Fibroblast of lung (primary cell): ENCODE measurements at regions not wholly inside any gene's neighbourhood (a gene's known extent, or its start where the extent isn't known, plus 50 kb on each side); places are given as distances from the start of the nearest gene placed in this dataset.

Experiments used
- DNase-seq, 2 donors: peaks; one replicate each; pipeline versions ENCODE4 v3.0.0 to v3.0.0-alpha.2; 2010; ENCODE audit warnings: low read depth in 2 of 2
- H2AFZ ChIP-seq: 2 replicates; pipeline ENCODE4 v1.5.1; 2012; ENCODE audit warnings: low read length, control low read depth, inconsistent platforms
- H3K27ac ChIP-seq: 2 replicates; pipeline ENCODE4 v1.5.1; 2011; ENCODE audit warnings: low read length, control low read depth; ENCODE audit not compliant: insufficient read depth
- H3K27me3 ChIP-seq: 2 replicates; pipeline ENCODE4 v1.5.1; 2011; ENCODE audit warnings: mild to moderate bottlenecking, low read length; ENCODE audit not compliant: control insufficient read depth, insufficient read depth
- H3K36me3 ChIP-seq: 2 replicates; pipeline ENCODE4 v1.5.1; 2011; ENCODE audit warnings: low read length; ENCODE audit not compliant: control insufficient read depth, insufficient read depth
- H3K4me1 ChIP-seq: 2 replicates; pipeline ENCODE4 v1.5.1; 2011; ENCODE audit warnings: low read length; ENCODE audit not compliant: control insufficient read depth, insufficient read depth; ENCODE audit errors: extremely low read depth
- H3K4me2 ChIP-seq: 2 replicates; pipeline ENCODE4 v1.5.1; 2011; ENCODE audit warnings: low read length, control low read depth; ENCODE audit not compliant: insufficient read depth; ENCODE audit errors: extremely low read depth
- H3K4me3 ChIP-seq, 4 experiments: fragments of 200-600 bp in 1 of 4; sonication (generic) in 1 of 4; replicated peaks in 1 of 4; 2 replicates each; pipeline ENCODE4 v1.5.1; 2011 to 2016; ENCODE audit warnings: low read length in 4 of 4, low read depth in 3 of 4, mild to moderate bottlenecking in 3 of 4, control low read depth in 2 of 4, inconsistent platforms in 1 of 4, mixed read lengths in 1 of 4; ENCODE audit not compliant: insufficient read depth in 1 of 4; ENCODE audit errors: control extremely low read depth in 1 of 4
- H3K79me2 ChIP-seq: 2 replicates; pipeline ENCODE4 v1.5.1; 2012; ENCODE audit warnings: mild to moderate bottlenecking, low read length, inconsistent platforms; ENCODE audit not compliant: control insufficient read depth, insufficient read depth
- H3K9ac ChIP-seq: 2 replicates; pipeline ENCODE4 v1.5.1; 2011; ENCODE audit warnings: mild to moderate bottlenecking, low read length, control low read depth; ENCODE audit not compliant: insufficient read depth
- H3K9me3 ChIP-seq: 2 replicates; pipeline ENCODE4 v1.5.1; 2012; ENCODE audit warnings: low read depth, low read length; ENCODE audit not compliant: control insufficient read depth, insufficient read depth
- H4K20me1 ChIP-seq: 2 replicates; pipeline ENCODE4 v1.5.1; 2011; ENCODE audit warnings: low read length; ENCODE audit not compliant: control insufficient read depth, insufficient read depth; ENCODE audit errors: extremely low read depth
- EZH2 ChIP-seq: IDR thresholded peaks from 2 replicates; pipeline ENCODE4 v1.5.1; 2012; ENCODE audit warnings: low read length, control low read depth, mild to moderate bottlenecking; ENCODE audit errors: missing control alignments
- TF ChIP-seq, protein P1 (sequence below), 2 donors: IDR thresholded peaks in 1 of 2; conservative IDR thresholded peaks in 1 of 2; 1 replicate in 1 of 2; 2 replicates in 1 of 2; pipeline ENCODE4 v1.5.1; 2011 to 2012; ENCODE audit warnings: low read length in 2 of 2, control low read depth in 1 of 2, inconsistent platforms in 1 of 2, low read depth in 1 of 2, mild to moderate bottlenecking in 1 of 2

GRCh38 chr5:58016877-58017276 lies 443.0 kb downstream of the PLK2 start:
- Histone ChIP-seq H3K4me2 (no peak overlapping the region), H3K27me3 (no peaks in the 10 kb centered on the region), H4K20me1 (no peaks in the 10 kb centered on the region), H3K79me2 (no peaks in the 10 kb centered on the region), H3K36me3 (no peaks in the 10 kb centered on the region), H3K4me1 (no peaks in the 10 kb centered on the region), H3K9ac (no peak overlapping the region), H3K4me3 (no peak overlapping the region), H3K27ac (no peak overlapping the region), H3K9me3 (no peaks in the 10 kb centered on the region), H2AFZ (no peak overlapping the region)
- DNase-seq, result no peak
- TF ChIP-seq EZH2, result no peak
- TF ChIP-seq, protein P1, sequence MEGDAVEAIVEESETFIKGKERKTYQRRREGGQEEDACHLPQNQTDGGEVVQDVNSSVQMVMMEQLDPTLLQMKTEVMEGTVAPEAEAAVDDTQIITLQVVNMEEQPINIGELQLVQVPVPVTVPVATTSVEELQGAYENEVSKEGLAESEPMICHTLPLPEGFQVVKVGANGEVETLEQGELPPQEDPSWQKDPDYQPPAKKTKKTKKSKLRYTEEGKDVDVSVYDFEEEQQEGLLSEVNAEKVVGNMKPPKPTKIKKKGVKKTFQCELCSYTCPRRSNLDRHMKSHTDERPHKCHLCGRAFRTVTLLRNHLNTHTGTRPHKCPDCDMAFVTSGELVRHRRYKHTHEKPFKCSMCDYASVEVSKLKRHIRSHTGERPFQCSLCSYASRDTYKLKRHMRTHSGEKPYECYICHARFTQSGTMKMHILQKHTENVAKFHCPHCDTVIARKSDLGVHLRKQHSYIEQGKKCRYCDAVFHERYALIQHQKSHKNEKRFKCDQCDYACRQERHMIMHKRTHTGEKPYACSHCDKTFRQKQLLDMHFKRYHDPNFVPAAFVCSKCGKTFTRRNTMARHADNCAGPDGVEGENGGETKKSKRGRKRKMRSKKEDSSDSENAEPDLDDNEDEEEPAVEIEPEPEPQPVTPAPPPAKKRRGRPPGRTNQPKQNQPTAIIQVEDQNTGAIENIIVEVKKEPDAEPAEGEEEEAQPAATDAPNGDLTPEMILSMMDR (conservative IDR thresholded peaks at IDR 0.05 in 1 of 2, IDR thresholded peaks at IDR 0.05 in 1 of 2; ENCODE audit: low read depth in 1 of 2, low read length in 2 of 2), result no peak

DNA sequence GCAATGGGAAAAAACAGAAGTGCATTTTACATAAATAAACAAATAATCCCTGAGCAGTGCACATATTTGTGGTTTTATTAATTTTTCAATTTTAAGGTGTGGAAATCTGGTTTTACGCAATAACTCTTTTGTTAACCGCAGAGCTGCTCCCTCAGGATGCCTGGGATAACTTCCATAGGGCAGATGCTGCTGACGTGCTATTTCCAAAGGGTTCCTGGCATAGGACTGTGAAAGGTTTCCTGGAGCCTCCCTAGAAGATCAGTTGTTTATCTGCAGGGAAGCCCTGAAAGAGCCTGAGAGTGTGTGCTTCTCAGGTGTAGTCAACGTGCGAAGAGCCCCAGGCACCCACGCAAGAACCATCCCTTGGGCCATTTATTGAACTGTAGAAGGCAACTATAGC lies 443.5 kb downstream of the PLK2 start:
- TF ChIP-seq, protein P1 (conservative IDR thresholded peaks at IDR 0.05 in 1 of 2, IDR thresholded peaks at IDR 0.05 in 1 of 2; ENCODE audit: low read depth in 1 of 2, low read length in 2 of 2), result no peak
- TF ChIP-seq EZH2, result no peak
- H4K20me1 ChIP-seq, result no peaks in the 10 kb centered on the region
- no peak overlapping the region for H3K9ac ChIP-seq
- no peaks in the 10 kb centered on the region for H3K4me1 ChIP-seq
- no peak overlapping the region for H3K4me2 ChIP-seq
- no peak overlapping the region for H2AFZ ChIP-seq
- H3K27me3 ChIP-seq, result no peaks in the 10 kb centered on the region
- H3K27ac ChIP-seq, result no peak overlapping the region
- H3K36me3 ChIP-seq, result no peaks in the 10 kb centered on the region
- H3K9me3 ChIP-seq, result no peaks in the 10 kb centered on the region
- DNase-seq, result peak; percentile 25 to 58
- H3K4me3 ChIP-seq, result no peak overlapping the region
- no peaks in the 10 kb centered on the region for H3K79me2 ChIP-seq

- Histone ChIP-seq H3K79me2 (no peaks in the 10 kb centered on the region), H4K20me1 (no peaks in the 10 kb centered on the region), H3K4me3 (no peak overlapping the region), H2AFZ (no peak overlapping the region), H3K9ac (no peak overlapping the region), H3K9me3 (no peaks in the 10 kb centered on the region), H3K27me3 (no peaks in the 10 kb centered on the region), H3K27ac (no peak overlapping the region), H3K4me1 (no peaks in the 10 kb centered on the region), H3K36me3 (no peaks in the 10 kb centered on the region), H3K4me2 (no peak overlapping the region)
- DNase-seq, result no peak
- TF ChIP-seq, protein P1 (conservative IDR thresholded peaks at IDR 0.05 in 1 of 2, IDR thresholded peaks at IDR 0.05 in 1 of 2; ENCODE audit: low read depth in 1 of 2, low read length in 2 of 2), result no peak
- no peak for TF ChIP-seq EZH2
These were observed 444.7 kb downstream of the PLK2 start for GRCh38 chr5:58015175-58015574.
